ENCODE measurements at regions not wholly inside any gene's neighbourhood (a gene's known extent, or its start where the extent isn't known, plus 50 kb on each side); places are given as distances from the start of the nearest gene placed in this dataset.
A peak's percentile ranks its signal among the peaks of the same experiment; 100 is the strongest.

DNA sequence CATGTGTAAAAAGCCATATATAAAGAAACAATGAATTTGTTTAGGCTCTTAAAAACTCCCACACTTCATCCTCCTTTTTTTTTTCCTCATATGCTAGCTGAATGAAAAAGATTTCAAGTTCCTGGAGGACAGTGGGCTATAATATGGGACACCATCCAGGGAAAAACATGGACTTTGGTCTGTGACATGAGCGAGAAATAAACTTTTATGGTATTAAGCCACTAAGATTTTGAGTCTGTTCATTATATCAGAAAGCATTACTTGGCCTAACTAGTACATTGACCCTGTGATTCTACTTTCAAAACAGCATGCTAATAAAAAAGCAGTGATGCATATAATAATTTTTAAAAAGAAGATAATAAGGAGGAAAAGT, 392.3 kb upstream of the CAMK1G start (continued):
- no peak for TF ChIP-seq ZBTB7A (tag by site-specific recombination; IDR thresholded peaks at IDR 0.05; ENCODE audit: low read depth)
- TF ChIP-seq, protein P1, sequence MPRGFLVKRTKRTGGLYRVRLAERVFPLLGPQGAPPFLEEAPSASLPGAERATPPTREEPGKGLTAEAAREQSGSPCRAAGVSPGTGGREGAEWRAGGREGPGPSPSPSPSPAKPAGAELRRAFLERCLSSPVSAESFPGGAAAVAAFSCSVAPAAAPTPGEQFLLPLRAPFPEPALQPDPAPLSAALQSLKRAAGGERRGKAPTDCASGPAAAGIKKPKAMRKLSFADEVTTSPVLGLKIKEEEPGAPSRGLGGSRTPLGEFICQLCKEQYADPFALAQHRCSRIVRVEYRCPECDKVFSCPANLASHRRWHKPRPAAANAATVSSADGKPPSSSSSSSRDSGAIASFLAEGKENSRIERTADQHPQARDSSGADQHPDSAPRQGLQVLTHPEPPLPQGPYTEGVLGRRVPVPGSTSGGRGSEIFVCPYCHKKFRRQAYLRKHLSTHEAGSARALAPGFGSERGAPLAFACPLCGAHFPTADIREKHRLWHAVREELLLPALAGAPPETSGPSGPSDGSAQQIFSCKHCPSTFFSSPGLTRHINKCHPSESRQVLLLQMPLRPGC (tag by site-specific recombination; IDR thresholded peaks at IDR 0.05): no peak
- TF ChIP-seq ZNF169 (tag by site-specific recombination; IDR thresholded peaks at IDR 0.05): no peak
- TF ChIP-seq, protein P2, sequence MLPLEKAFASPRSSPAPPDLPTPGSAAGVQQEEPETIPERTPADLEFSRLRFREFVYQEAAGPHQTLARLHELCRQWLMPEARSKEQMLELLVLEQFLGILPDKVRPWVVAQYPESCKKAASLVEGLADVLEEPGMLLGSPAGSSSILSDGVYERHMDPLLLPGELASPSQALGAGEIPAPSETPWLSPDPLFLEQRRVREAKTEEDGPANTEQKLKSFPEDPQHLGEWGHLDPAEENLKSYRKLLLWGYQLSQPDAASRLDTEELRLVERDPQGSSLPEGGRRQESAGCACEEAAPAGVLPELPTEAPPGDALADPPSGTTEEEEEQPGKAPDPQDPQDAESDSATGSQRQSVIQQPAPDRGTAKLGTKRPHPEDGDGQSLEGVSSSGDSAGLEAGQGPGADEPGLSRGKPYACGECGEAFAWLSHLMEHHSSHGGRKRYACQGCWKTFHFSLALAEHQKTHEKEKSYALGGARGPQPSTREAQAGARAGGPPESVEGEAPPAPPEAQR (tag by site-specific recombination; IDR thresholded peaks at IDR 0.05): no peak
- no peak for TF ChIP-seq ZFP37 (tag by site-specific recombination; IDR thresholded peaks at IDR 0.05)
- TF ChIP-seq HOXC10 (CRISPR knock-in tag; IDR thresholded peaks at IDR 0.05): no peak
- no peak for TF ChIP-seq FEZF1 (tag by site-specific recombination; IDR thresholded peaks at IDR 0.05)

GRCh38 chr1:209196140-209196539, 387.4 kb upstream of the CAMK1G start:
- TF ChIP-seq ZNF626 (tag by site-specific recombination; IDR thresholded peaks at IDR 0.05) (0 out of 2 replicates have a peak, but pooled peaks have one; percentile 50), ZNF768 (tag by site-specific recombination; IDR thresholded peaks at IDR 0.05) (no peak), SETDB1 (IDR thresholded peaks at IDR 0.05; ENCODE audit: insufficient read length, low read length) (peak; percentile 99), TRIM28 (IDR thresholded peaks at IDR 0.05; ENCODE audit: borderline replicate concordance, low read length) (peak; percentile 92; the same call in 1 of the 2 replicates)
- Histone ChIP-seq H3K4me1 (ENCODE audit: control insufficient read depth, insufficient read depth, low read length) (no peaks in the 10 kb centered on the region), H3K27ac (ENCODE audit: extremely low read depth, low read depth, low read length) (no peak overlapping the region), H3K9me3 (ENCODE audit: control insufficient read depth, insufficient read depth, low read depth, low read length) (no peaks in the 10 kb centered on the region), H3K4me3 (ENCODE audit: low read depth, low read length) (no peak overlapping the region), H3K36me3 (ENCODE audit: control insufficient read depth in 2 of 2, insufficient read depth in 1 of 2, low read length in 2 of 2) (no peaks in the 10 kb centered on the region)
- ChIA-PET POLR2A (no interaction called here), CTCF (interaction anchor here (0.8 to 1.1 kb wide), 2 partner anchors 18 to 52 kb away, joined by 3 to 4 read pairs; no protein-coding TSS in a partner anchor)

DNA sequence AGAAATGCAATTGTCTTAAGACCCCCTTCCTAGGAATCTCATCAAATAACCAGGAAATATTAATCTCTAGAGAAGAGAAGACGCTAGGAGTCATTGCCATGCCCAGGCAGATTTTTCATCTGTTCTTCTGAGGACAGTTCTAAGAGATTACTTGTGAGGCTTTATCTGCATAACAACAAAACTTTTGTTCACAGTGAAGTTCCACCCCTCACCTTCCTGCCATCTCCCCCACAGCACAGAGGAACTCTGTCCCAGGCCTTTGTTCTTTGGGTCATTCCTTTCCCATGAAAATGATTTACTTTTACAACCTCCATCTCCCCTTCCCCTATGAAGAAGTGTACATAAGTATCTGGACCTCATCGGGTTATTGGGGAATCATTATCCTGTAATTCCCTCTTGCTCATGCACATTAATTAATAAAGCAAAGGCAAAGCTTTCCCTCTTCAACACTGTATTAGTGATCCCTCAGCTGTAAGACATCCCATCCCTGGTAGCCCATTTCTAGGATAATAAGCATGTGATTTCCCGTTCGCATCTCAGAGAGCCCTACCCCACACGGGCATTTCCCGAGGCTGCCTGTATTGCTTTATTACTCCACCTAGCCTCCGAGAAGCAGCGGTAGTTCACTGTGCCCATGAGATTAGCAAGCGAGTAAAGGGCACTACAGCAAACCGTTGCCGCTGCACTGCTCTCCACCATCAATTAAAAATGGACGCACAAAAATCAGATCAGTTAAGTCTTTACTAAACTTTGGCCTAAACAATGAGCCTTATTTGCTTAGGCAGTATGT, 384.4 kb upstream of the CAMK1G start:
- ChIA-PET POLR2A (no interaction called here), CTCF (interaction anchor here (1.7 to 4.4 kb wide), 2 partner anchors 8 to 9 kb away, joined by 8 to 29 read pairs; no protein-coding TSS in a partner anchor)
- no peaks in the 10 kb centered on the region for H3K36me3 ChIP-seq (ENCODE audit: control insufficient read depth in 2 of 2, insufficient read depth in 1 of 2, low read length in 2 of 2)
- no peak overlapping the region for H3K27ac ChIP-seq (ENCODE audit: extremely low read depth, low read depth, low read length)
- no peaks in the 10 kb centered on the region for H3K4me1 ChIP-seq (ENCODE audit: control insufficient read depth, insufficient read depth, low read length)
- no peak overlapping the region for H3K4me3 ChIP-seq (ENCODE audit: low read depth, low read length)
- no peaks in the 10 kb centered on the region for H3K9me3 ChIP-seq (ENCODE audit: control insufficient read depth, insufficient read depth, low read depth, low read length)
- no peak for TF ChIP-seq ZNF175 (tag by site-specific recombination; IDR thresholded peaks at IDR 0.05)
- TF ChIP-seq ZFP41 (tag by site-specific recombination; IDR thresholded peaks at IDR 0.05; ENCODE audit: borderline replicate concordance): no peak
- TF ChIP-seq ZNF112 (tag by site-specific recombination; IDR thresholded peaks at IDR 0.05): no peak
- TF ChIP-seq ZBTB49 (tag by site-specific recombination; IDR thresholded peaks at IDR 0.05; ENCODE audit: low read depth): no peak
- TF ChIP-seq ZNF366 (tag by site-specific recombination; conservative IDR thresholded peaks at IDR 0.05): no peak
- TF ChIP-seq YY2 (tag by site-specific recombination; IDR thresholded peaks at IDR 0.05): no peak
- no peak for TF ChIP-seq ZNF302 (tag by site-specific recombination; IDR thresholded peaks at IDR 0.05; ENCODE audit: low read depth)
- no peak for TF ChIP-seq ZBTB48 (tag by site-specific recombination; IDR thresholded peaks at IDR 0.05)
- TF ChIP-seq ZNF221 (tag by site-specific recombination; IDR thresholded peaks at IDR 0.05; ENCODE audit: borderline replicate concordance): no peak
- no peak for TF ChIP-seq ZNF157 (tag by site-specific recombination; IDR thresholded peaks at IDR 0.05)
- TF ChIP-seq, protein P3, sequence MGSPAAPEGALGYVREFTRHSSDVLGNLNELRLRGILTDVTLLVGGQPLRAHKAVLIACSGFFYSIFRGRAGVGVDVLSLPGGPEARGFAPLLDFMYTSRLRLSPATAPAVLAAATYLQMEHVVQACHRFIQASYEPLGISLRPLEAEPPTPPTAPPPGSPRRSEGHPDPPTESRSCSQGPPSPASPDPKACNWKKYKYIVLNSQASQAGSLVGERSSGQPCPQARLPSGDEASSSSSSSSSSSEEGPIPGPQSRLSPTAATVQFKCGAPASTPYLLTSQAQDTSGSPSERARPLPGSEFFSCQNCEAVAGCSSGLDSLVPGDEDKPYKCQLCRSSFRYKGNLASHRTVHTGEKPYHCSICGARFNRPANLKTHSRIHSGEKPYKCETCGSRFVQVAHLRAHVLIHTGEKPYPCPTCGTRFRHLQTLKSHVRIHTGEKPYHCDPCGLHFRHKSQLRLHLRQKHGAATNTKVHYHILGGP (tag by site-specific recombination; IDR thresholded peaks at IDR 0.05): no peak
- no peak for TF ChIP-seq ZNF423 (tag by site-specific recombination; IDR thresholded peaks at IDR 0.05)
- TF ChIP-seq, protein P4, sequence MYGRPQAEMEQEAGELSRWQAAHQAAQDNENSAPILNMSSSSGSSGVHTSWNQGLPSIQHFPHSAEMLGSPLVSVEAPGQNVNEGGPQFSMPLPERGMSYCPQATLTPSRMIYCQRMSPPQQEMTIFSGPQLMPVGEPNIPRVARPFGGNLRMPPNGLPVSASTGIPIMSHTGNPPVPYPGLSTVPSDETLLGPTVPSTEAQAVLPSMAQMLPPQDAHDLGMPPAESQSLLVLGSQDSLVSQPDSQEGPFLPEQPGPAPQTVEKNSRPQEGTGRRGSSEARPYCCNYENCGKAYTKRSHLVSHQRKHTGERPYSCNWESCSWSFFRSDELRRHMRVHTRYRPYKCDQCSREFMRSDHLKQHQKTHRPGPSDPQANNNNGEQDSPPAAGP (tag by site-specific recombination; IDR thresholded peaks at IDR 0.05): no peak
- TF ChIP-seq ZBTB20 (tag by site-specific recombination; IDR thresholded peaks at IDR 0.05): no peak
